ENCODE measurements at regions not wholly inside any gene's neighbourhood (a gene's known extent, or its start where the extent isn't known, plus 50 kb on each side); places are given as distances from the start of the nearest gene placed in this dataset.

DNA sequence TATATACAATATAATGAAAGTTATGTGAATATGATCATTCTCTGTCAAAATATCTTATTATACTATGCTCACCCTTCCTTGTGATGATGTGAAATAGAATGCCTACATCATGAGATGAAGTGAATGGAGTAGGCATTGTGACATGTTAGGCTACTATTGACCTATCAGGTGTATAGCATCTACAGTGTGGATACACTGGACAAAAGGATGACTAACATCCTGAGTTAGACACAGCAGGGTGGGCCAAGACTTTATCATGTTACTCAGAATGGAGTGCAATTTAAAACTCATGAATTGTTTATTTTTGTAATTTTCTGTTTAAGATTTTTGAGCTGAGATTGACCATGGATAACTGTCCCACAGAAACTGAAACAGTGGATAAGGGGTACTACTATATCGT lies 53.4 kb upstream of the NAV3 start:
- Mint-ChIP-seq H3K27me3 (no peaks in the 10 kb centered on the region), H3K27ac (no peak overlapping the region), H3K4me1 (no peaks in the 10 kb centered on the region), H3K9me3 (peaks cover 0 to 6% of the 10 kb centered on the region in 2 donors), H3K4me3 (no peak overlapping the region)
- no peak for DNase-seq
- no peak for ATAC-seq

- DNase-seq, result no peak
- Mint-ChIP-seq H3K4me1 (no peaks in the 10 kb centered on the region), H3K27ac (no peak overlapping the region), H3K9me3 (no peaks in the 10 kb centered on the region), H3K27me3 (no peaks in the 10 kb centered on the region), H3K4me3 (no peak overlapping the region)
- ATAC-seq, result no peak
These were observed 55.9 kb upstream of the NAV3 start for GRCh38 chr12:77774761-77775160.

GRCh38 chr12:77772676-77773298 lies 57.9 kb upstream of the NAV3 start:
- no peak overlapping the region for H3K4me3 Mint-ChIP-seq
- H3K27ac Mint-ChIP-seq, result no peak overlapping the region
- ATAC-seq (no peak), DNase-seq (no peak)
- H3K4me1 Mint-ChIP-seq, result no peaks in the 10 kb centered on the region
- no peaks in the 10 kb centered on the region for H3K27me3 Mint-ChIP-seq
- H3K9me3 Mint-ChIP-seq, result no peaks in the 10 kb centered on the region

GRCh38 chr12:77768558-77768957 lies 62.1 kb upstream of the NAV3 start:
- Mint-ChIP-seq H3K9me3 (peaks cover 0 to 8% of the 10 kb centered on the region in 2 donors), H3K4me3 (no peak overlapping the region), H3K4me1 (no peaks in the 10 kb centered on the region), H3K27ac (no peak overlapping the region), H3K27me3 (no peaks in the 10 kb centered on the region)
- DNase-seq (no peak), ATAC-seq (no peak)

DNA sequence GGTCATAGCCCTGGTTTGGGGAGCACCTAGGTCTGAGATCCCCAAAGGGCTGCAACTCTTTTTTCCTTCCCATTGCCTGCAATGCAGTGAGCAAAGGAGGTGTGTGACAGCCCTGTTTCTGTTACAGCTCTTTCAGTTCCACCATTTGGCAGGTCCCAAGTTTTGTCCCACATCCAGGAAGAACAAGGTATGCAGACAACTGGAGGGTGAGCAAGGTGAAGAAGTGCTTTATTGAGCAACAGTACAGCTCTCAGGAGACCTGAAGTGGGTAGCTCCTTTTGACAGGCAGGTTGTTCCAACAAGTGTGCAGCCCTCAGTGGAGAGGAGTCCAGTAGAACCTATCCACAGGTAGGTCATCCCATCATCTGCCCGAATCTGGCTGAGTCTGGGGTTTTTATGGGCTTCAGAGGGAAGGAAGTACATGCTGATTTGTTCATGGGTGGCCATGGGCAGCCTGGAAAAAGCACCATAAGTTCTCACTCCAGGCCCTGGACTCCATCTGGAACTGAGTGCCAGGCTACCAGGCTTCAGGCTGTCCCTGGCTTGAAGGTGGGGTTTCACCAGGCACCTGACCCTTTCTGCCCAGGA lies 62.8 kb upstream of the NAV3 start:
- Mint-ChIP-seq H3K9me3 (peaks cover 0 to 8% of the 10 kb centered on the region in 2 donors), H3K27me3 (no peaks in the 10 kb centered on the region), H3K4me1 (no peaks in the 10 kb centered on the region), H3K4me3 (no peak overlapping the region), H3K27ac (no peak overlapping the region)
- ATAC-seq (no peak), DNase-seq (no peak)

GRCh38 chr12:77767335-77767734 lies 63.4 kb upstream of the NAV3 start:
- DNase-seq, result no peak
- Mint-ChIP-seq H3K27me3 (no peaks in the 10 kb centered on the region), H3K4me1 (no peaks in the 10 kb centered on the region), H3K4me3 (no peak overlapping the region), H3K9me3 (peaks cover 0 to 8% of the 10 kb centered on the region in 2 donors), H3K27ac (no peak overlapping the region)
- no peak for ATAC-seq

- DNase-seq, result no peak
- no peak overlapping the region for H3K27ac Mint-ChIP-seq
- ATAC-seq, result no peak
- H3K4me1 Mint-ChIP-seq, result no peaks in the 10 kb centered on the region
- peaks cover 0 to 8% of the 10 kb centered on the region in 2 donors for H3K9me3 Mint-ChIP-seq
- no peaks in the 10 kb centered on the region for H3K27me3 Mint-ChIP-seq
- H3K4me3 Mint-ChIP-seq, result no peak overlapping the region
These were observed 64.5 kb upstream of the NAV3 start for GRCh38 chr12:77766224-77766623.

DNA sequence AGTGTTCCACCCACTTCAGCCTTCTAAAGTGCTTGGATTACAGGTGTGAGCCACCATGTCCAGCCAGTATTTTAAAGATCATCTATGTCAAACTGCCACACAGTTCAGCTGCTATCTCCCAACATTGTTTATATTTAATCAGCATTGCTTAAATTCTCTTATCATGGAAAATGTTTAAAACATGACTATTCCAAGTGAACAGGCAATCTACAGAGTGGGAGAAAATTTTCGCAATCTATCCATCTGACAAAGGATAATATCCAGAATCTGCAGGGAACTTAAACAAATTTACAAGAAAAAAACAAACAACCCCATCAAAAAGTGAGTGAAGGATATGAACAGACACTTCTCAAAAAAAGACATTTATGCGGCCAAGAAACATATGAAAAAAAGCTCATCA lies 69.4 kb upstream of the NAV3 start:
- no peaks in the 10 kb centered on the region for H3K27me3 Mint-ChIP-seq
- H3K9me3 Mint-ChIP-seq, result peaks cover 0 to 8% of the 10 kb centered on the region in 2 donors
- H3K27ac Mint-ChIP-seq, result no peak overlapping the region
- DNase-seq (no peak), ATAC-seq (no peak)
- no peak overlapping the region for H3K4me3 Mint-ChIP-seq
- H3K4me1 Mint-ChIP-seq, result no peaks in the 10 kb centered on the region

GRCh38 chr12:77760271-77761025 lies 70.2 kb upstream of the NAV3 start:
- Mint-ChIP-seq H3K4me3 (no peak overlapping the region), H3K4me1 (no peaks in the 10 kb centered on the region), H3K9me3 (peaks cover 0 to 4% of the 10 kb centered on the region in 2 donors), H3K27me3 (no peaks in the 10 kb centered on the region), H3K27ac (no peak overlapping the region)
- DNase-seq (no peak), ATAC-seq (no peak)

GRCh38 chr12:77754086-77754485 lies 76.6 kb upstream of the NAV3 start:
- Mint-ChIP-seq H3K27me3 (no peaks in the 10 kb centered on the region), H3K4me1 (no peaks in the 10 kb centered on the region), H3K9me3 (no peaks in the 10 kb centered on the region), H3K4me3 (no peak overlapping the region), H3K27ac (no peak overlapping the region)
- no peak for DNase-seq
- no peak for ATAC-seq

DNA sequence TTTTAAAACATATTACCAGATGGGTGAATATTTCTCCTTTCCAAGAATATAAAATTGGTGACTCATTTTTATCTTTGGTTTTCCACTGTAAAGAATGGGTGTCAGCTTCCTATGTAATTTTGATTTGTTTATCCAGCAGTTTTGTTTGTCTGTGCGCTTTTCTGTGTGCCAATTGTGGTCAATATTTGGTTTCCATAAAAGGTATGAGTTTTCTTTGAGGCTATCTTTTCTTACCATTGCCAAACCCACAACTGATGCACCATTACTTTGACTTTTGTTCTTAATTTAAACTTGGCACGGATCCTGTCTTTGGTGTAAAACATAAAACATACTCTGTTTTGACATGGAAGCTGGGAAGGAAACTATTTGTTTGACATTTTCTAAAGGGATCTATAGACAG lies 78.8 kb upstream of the NAV3 start:
- H3K27me3 Mint-ChIP-seq, result no peaks in the 10 kb centered on the region
- H3K4me1 Mint-ChIP-seq, result no peaks in the 10 kb centered on the region
- H3K9me3 Mint-ChIP-seq, result no peaks in the 10 kb centered on the region
- ATAC-seq, result no peak
- DNase-seq, result no peak
- no peak overlapping the region for H3K4me3 Mint-ChIP-seq
- no peak overlapping the region for H3K27ac Mint-ChIP-seq

DNA sequence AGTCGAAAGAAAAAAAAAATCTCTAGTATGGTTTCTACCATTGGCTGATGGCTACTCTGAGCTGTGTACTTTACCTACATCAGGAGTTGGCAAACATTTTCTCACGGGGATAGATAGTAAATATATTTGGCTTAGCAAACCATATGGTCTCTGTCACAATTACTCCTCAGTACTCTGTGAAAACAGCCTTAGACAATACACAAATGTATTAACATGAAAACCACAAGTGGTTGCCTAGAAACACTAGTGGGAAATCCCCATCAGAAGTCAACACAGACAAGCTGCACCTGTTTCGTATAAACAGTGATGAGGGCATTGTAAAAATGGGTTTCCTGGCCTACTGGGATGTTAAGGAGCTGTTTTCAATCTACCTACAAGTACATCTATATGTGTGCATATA lies 84.6 kb upstream of the NAV3 start:
- ATAC-seq (no peak), DNase-seq (no peak)
- Mint-ChIP-seq H3K4me1 (no peaks in the 10 kb centered on the region), H3K9me3 (peaks cover 6 to 7% of the 10 kb centered on the region in 2 donors), H3K4me3 (no peak overlapping the region), H3K27ac (peak overlapping the region in 1 of 2 donors; percentile 57), H3K27me3 (no peaks in the 10 kb centered on the region)

GRCh38 chr12:77745624-77746023 lies 85.1 kb upstream of the NAV3 start:
- ATAC-seq (no peak), DNase-seq (no peak)
- Mint-ChIP-seq H3K4me1 (no peaks in the 10 kb centered on the region), H3K27ac (no peak overlapping the region), H3K4me3 (no peak overlapping the region), H3K27me3 (no peaks in the 10 kb centered on the region), H3K9me3 (peaks cover 8 to 10% of the 10 kb centered on the region in 2 donors)

DNA sequence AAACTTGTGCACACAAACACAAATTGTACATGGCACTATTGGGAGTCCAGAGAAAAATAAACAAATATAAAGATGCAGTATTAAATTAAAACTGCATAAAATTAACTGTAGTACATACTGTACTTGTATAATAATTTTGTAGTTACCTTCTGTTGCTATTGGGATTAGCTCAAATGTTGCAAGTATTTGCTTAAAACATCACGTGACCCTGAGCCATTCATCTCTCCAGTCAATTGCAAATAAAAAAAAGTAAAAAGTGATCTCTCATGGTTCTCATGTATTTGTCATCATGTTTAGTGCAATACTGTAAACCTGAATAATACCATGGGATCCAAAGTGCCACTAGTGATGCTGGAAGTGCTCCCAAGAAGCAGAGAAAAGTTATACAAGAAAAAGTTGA lies 88.1 kb upstream of the NAV3 start:
- no peaks in the 10 kb centered on the region for H3K4me1 Mint-ChIP-seq
- no peak for DNase-seq
- H3K27ac Mint-ChIP-seq, result no peak overlapping the region
- ATAC-seq, result no peak
- no peak overlapping the region for H3K4me3 Mint-ChIP-seq
- H3K27me3 Mint-ChIP-seq, result no peaks in the 10 kb centered on the region
- H3K9me3 Mint-ChIP-seq, result peaks cover 10 to 14% of the 10 kb centered on the region in 2 donors

DNA sequence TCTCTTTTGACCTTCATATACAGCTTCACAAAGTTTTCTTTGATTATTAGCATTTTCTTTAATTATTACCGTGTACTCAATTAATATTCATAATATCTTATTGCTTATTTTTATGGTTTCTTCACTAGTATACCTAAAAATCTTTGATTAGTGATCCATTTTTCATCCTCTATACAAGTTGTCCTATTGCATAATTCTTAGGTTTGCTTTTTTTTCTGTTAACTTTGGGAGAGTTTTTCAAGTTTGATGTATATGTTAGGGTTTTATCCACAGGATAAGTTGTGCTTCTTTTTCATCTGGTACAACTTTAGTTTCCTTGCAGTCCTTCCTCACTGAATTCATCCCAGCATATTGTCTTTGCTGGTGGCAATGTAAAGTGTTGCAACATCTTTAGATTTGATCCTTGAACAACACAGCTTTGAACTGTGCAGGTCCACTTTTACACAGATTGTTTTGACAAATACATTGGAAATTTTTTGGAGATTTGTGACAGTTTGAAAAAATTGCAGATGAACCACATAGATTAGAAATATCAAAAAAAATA lies 88.6 kb upstream of the NAV3 start:
- H3K27ac Mint-ChIP-seq, result no peak overlapping the region
- peaks cover 10 to 17% of the 10 kb centered on the region in 2 donors for H3K9me3 Mint-ChIP-seq
- ATAC-seq (no peak), DNase-seq (no peak)
- no peaks in the 10 kb centered on the region for H3K4me1 Mint-ChIP-seq
- no peak overlapping the region for H3K4me3 Mint-ChIP-seq
- H3K27me3 Mint-ChIP-seq, result no peaks in the 10 kb centered on the region

Measured in stimulated activated naive CD8-positive, alpha-beta T cell treated with anti-CD3 and anti-CD28 coated beads, Interleukin-15, amount 100 ng/mL, for 72 hours (primary cell).